ENCODE measurements at regions not wholly inside any gene's neighbourhood (a gene's known extent, or its start where the extent isn't known, plus 50 kb on each side); places are given as distances from the start of the nearest gene placed in this dataset.
"Not testable (repeated sequence)": the region's sequence is repeated elsewhere in the genome, so short reads cannot be mapped to it uniquely, and the experiment has no call there.

DNA sequence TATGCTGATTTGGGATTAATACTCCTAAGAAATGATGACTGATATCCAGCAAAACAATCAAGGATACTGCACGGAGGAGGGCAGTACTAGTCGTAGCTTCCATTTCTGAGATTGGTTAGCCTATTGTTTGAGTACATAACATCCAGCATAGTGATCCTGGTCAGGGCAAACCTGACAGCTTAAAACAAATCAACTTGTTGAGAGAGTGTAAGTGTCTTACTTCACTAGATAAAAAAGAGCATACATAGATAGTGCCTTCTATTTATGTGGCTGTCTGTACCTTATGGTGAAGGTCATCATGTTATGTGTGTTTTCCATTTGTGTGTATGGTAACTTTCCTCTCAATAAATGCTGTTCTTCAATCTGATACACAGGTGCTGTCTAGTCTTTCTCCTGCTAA, 228.4 kb downstream of the PTGER3 start:
- TF ChIP-seq SPI1 (IDR thresholded peaks at IDR 0.05; ENCODE audit: low read depth, low read length) (no peak), POLR2A (IDR thresholded peaks at IDR 0.05; ENCODE audit: low read depth, low read length) (no peak), POU2F2 (IDR thresholded peaks at IDR 0.05; ENCODE audit: low read depth, low read length) (no peak), PAX5 (IDR thresholded peaks at IDR 0.05; ENCODE audit: insufficient read depth, low read length, severe bottlenecking) (no peak), POLR2AphosphoS5 (IDR thresholded peaks at IDR 0.05; ENCODE audit: low read depth, low read length) (no peak), TAF1 (IDR thresholded peaks at IDR 0.05; ENCODE audit: low read depth, low read length) (no peak)
- FAIRE-seq, result no peak
- DNase-seq (ENCODE audit: insufficient read length, low spot score), result no peak

GRCh38 chr1:70819785-70820184, 227.8 kb downstream of the PTGER3 start:
- no peak for FAIRE-seq
- DNase-seq (ENCODE audit: insufficient read length, low spot score), result no peak
- no peak for TF ChIP-seq TAF1 (IDR thresholded peaks at IDR 0.05; ENCODE audit: low read depth, low read length)
- TF ChIP-seq SPI1 (IDR thresholded peaks at IDR 0.05; ENCODE audit: low read depth, low read length), result no peak
- TF ChIP-seq POLR2AphosphoS5 (IDR thresholded peaks at IDR 0.05; ENCODE audit: low read depth, low read length), result no peak
- no peak for TF ChIP-seq POU2F2 (IDR thresholded peaks at IDR 0.05; ENCODE audit: low read depth, low read length)
- no peak for TF ChIP-seq POLR2A (IDR thresholded peaks at IDR 0.05; ENCODE audit: low read depth, low read length)
- no peak for TF ChIP-seq PAX5 (IDR thresholded peaks at IDR 0.05; ENCODE audit: insufficient read depth, low read length, severe bottlenecking)

DNA sequence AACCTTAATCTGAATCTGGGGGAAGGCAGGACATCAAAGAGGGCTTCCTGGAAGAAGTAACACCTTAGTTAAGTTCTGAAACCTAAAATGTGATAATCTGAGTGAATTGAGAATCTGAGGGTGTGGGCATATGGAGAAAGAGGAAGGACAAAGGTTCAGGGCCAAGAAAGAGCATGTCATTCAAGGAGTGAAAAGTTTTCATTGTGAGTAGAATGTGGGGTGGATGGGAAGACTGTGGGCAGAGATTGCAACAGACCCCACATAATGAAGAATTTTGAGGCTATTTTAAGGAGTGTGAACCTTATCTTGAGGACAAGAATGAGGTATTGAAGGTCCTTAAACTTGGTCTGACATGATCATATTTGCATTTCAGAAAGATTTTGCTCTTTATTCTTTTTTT, 227.2 kb downstream of the PTGER3 start:
- TF ChIP-seq PAX5 (IDR thresholded peaks at IDR 0.05; ENCODE audit: insufficient read depth, low read length, severe bottlenecking) (no peak), POU2F2 (IDR thresholded peaks at IDR 0.05; ENCODE audit: low read depth, low read length) (no peak), TAF1 (IDR thresholded peaks at IDR 0.05; ENCODE audit: low read depth, low read length) (no peak), SPI1 (IDR thresholded peaks at IDR 0.05; ENCODE audit: low read depth, low read length) (no peak), POLR2AphosphoS5 (IDR thresholded peaks at IDR 0.05; ENCODE audit: low read depth, low read length) (no peak), POLR2A (IDR thresholded peaks at IDR 0.05; ENCODE audit: low read depth, low read length) (no peak)
- FAIRE-seq (no peak), DNase-seq (ENCODE audit: insufficient read length, low spot score) (no peak)

DNA sequence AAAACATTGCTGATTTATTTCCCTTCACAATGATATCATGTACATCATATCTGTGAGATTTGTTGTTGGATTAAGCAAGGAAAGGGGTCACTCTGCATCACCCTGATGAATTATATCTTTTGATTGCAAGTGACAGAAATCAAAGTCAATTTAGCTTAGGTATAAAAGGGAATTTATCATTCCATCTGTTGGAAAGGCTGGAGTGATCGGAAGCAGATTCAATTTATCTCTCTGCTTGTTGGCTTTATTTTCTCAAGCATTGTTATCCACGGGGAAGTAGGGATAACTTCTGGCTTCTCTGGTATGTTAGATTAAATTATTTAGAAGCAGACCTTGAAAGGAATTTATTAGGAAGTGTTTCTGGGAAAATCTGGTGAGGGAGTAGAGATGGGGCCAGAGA, 226.6 kb downstream of the PTGER3 start:
- DNase-seq (ENCODE audit: insufficient read length, low spot score) (no peak), FAIRE-seq (no peak)

DNA sequence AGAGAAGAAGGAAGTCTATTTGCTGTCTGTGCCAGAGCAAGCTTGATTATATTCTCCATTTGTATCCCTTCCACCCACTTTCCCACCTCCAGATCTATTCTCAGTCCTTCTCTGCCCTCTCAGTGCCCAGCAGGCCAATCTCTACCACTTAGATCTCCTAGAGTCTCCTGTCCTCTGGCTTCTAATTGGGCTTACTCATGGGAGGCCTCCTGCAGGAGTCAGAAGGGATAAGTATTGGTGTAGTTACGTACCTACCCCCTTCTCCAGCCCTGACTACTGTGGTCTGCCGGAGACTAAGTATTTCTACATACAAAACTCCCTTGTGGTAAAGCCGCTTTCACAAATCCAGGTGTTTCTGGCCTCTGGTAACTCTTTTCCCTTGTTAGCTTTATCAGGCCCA, 221.2 kb downstream of the PTGER3 start:
- FAIRE-seq (no peak), DNase-seq (ENCODE audit: insufficient read length, low spot score) (no peak)
- TF ChIP-seq POLR2A (IDR thresholded peaks at IDR 0.05; ENCODE audit: low read depth, low read length), result no peak

More for the DNA sequence above, 226.6 kb downstream of the PTGER3 start:
- no peak for TF ChIP-seq TAF1 (IDR thresholded peaks at IDR 0.05; ENCODE audit: low read depth, low read length)
- no peak for TF ChIP-seq PAX5 (IDR thresholded peaks at IDR 0.05; ENCODE audit: insufficient read depth, low read length, severe bottlenecking)
- no peak for TF ChIP-seq POU2F2 (IDR thresholded peaks at IDR 0.05; ENCODE audit: low read depth, low read length)
- no peak for TF ChIP-seq SPI1 (IDR thresholded peaks at IDR 0.05; ENCODE audit: low read depth, low read length)
- no peak for TF ChIP-seq POLR2A (IDR thresholded peaks at IDR 0.05; ENCODE audit: low read depth, low read length)
- TF ChIP-seq POLR2AphosphoS5 (IDR thresholded peaks at IDR 0.05; ENCODE audit: low read depth, low read length), result no peak

DNA sequence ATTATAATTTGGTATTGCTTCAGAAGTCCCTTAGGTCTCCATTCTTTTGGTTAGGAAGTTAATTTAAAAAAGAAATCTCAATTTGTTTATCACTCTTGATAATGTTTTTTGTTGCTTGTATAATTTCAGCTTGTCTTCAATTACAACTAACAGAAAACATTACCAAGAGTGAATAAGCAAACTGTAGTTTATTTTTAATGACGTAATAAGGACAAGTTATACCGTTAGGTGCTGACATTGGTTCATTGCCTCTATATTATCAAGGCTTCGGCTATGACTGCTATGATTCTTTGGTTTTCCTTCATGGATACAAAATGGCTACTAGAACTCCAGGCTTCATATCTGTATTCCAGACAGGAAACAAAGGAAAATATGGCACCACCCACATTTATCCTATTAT, 220.6 kb downstream of the PTGER3 start:
- TF ChIP-seq TAF1 (IDR thresholded peaks at IDR 0.05; ENCODE audit: low read depth, low read length) (no peak), POLR2A (IDR thresholded peaks at IDR 0.05; ENCODE audit: low read depth, low read length) (no peak), SPI1 (IDR thresholded peaks at IDR 0.05; ENCODE audit: low read depth, low read length) (no peak), POU2F2 (IDR thresholded peaks at IDR 0.05; ENCODE audit: low read depth, low read length) (no peak), PAX5 (IDR thresholded peaks at IDR 0.05; ENCODE audit: insufficient read depth, low read length, severe bottlenecking) (no peak), POLR2AphosphoS5 (IDR thresholded peaks at IDR 0.05; ENCODE audit: low read depth, low read length) (no peak)
- no peak for DNase-seq (ENCODE audit: insufficient read length, low spot score)
- no peak for FAIRE-seq

- TF ChIP-seq SPI1 (IDR thresholded peaks at IDR 0.05; ENCODE audit: low read depth, low read length) (no peak), POLR2A (IDR thresholded peaks at IDR 0.05; ENCODE audit: low read depth, low read length) (no peak), PAX5 (IDR thresholded peaks at IDR 0.05; ENCODE audit: insufficient read depth, low read length, severe bottlenecking) (no peak), TAF1 (IDR thresholded peaks at IDR 0.05; ENCODE audit: low read depth, low read length) (no peak), POU2F2 (IDR thresholded peaks at IDR 0.05; ENCODE audit: low read depth, low read length) (no peak), POLR2AphosphoS5 (IDR thresholded peaks at IDR 0.05; ENCODE audit: low read depth, low read length) (no peak)
- FAIRE-seq (no peak), DNase-seq (ENCODE audit: insufficient read length, low spot score) (no peak)
Measured at GRCh38 chr1:70828177-70828576, 219.4 kb downstream of the PTGER3 start.

GRCh38 chr1:70834365-70834764, 213.3 kb downstream of the PTGER3 start:
- FAIRE-seq; DNase-seq (ENCODE audit: insufficient read length, low spot score): not testable (repeated sequence)

DNA sequence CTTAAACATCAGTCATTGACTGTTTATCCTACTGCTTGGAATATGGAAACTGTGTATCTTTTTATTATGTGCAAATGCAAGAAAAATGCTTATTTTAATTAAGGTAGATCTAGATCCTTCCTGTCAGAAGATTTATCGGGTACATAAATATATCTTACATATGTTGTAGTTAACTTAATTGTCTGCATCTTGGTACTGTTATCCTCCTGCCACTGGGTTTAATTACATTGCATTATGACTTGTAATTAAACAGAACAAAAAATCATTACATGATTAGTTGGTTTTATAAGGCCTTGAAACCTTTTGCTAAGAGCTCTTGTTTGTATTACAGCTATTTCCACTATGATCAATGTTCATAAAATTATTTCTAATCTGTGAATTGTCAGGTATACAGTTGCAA, 211.2 kb downstream of the PTGER3 start:
- no peak for DNase-seq (ENCODE audit: insufficient read length, low spot score)
- no peak for FAIRE-seq
- TF ChIP-seq TAF1 (IDR thresholded peaks at IDR 0.05; ENCODE audit: low read depth, low read length) (no peak), POLR2AphosphoS5 (IDR thresholded peaks at IDR 0.05; ENCODE audit: low read depth, low read length) (no peak), PAX5 (IDR thresholded peaks at IDR 0.05; ENCODE audit: insufficient read depth, low read length, severe bottlenecking) (no peak), POLR2A (IDR thresholded peaks at IDR 0.05; ENCODE audit: low read depth, low read length) (no peak), SPI1 (IDR thresholded peaks at IDR 0.05; ENCODE audit: low read depth, low read length) (no peak), POU2F2 (IDR thresholded peaks at IDR 0.05; ENCODE audit: low read depth, low read length) (no peak)

- TF ChIP-seq POLR2A (IDR thresholded peaks at IDR 0.05; ENCODE audit: low read depth, low read length) (no peak), POU2F2 (IDR thresholded peaks at IDR 0.05; ENCODE audit: low read depth, low read length) (no peak), PAX5 (IDR thresholded peaks at IDR 0.05; ENCODE audit: insufficient read depth, low read length, severe bottlenecking) (no peak), TAF1 (IDR thresholded peaks at IDR 0.05; ENCODE audit: low read depth, low read length) (no peak), SPI1 (IDR thresholded peaks at IDR 0.05; ENCODE audit: low read depth, low read length) (no peak), POLR2AphosphoS5 (IDR thresholded peaks at IDR 0.05; ENCODE audit: low read depth, low read length) (no peak)
- FAIRE-seq (no peak), DNase-seq (ENCODE audit: insufficient read length, low spot score) (no peak)
Measured at GRCh38 chr1:70840260-70840953, 207.2 kb downstream of the PTGER3 start.

Measured in GM12891 (cell line).